Kasumi-1 (cell line): ENCODE measurements at regions not wholly inside any gene's neighbourhood (a gene's known extent, or its start where the extent isn't known, plus 50 kb on each side); places are given as distances from the start of the nearest gene placed in this dataset.

Experiments
- DNase-seq, 2 experiments: peaks; one replicate each; lab custom pipeline; 2025; lab: John Stamatoyannopoulos, UW

DNA sequence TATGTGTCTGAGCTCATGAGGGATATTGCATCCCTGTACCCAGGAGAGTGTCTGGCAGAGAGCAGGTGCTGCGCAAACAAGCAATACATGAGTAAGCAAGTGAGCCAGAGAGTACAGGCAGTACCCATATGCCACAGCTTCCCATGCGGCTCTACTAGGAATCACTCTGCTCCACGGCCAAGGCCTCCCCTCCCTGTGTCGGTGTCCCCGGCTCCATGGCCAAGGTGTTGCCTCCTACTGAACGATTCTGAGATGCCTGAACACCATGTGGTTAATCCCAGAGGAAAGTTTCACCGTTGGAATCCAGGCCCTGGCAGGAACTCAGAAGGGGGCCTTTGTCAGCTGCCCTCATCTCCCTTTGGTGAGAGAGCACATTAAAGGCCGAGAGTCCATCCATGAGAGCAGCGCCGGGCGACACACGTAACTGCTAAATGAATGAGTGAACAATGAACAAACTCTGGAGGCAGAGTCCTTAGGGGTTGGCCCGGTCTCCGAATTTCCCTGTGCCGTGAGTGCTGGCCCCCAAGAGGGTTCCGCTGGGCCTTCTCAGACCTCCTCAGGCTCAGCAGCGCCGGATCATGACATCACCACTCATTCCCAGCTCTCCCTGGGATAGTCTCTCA lies 136.0 kb upstream of the FAM20C start:
- no peak for DNase-seq

DNA sequence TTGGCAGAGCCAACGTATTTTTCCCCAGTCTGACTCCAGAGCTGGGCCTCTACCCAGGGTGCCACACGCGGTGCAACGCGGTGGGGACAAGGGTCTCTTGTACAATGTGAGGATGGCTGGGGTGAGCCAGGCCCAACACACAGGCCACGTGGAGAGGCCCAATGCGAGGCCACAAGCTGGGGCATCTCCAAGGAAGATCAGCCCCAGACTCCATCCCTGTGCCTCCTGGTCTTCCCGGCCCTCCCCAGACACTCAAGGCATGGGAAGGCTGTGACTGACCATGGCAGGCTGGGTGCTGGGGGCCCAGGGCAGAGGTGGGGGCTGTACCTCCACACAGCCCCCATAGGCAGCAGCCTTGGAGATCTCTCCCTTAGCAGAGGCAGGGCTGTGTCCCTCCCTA lies 135.3 kb upstream of the FAM20C start:
- DNase-seq = no peak

DNA sequence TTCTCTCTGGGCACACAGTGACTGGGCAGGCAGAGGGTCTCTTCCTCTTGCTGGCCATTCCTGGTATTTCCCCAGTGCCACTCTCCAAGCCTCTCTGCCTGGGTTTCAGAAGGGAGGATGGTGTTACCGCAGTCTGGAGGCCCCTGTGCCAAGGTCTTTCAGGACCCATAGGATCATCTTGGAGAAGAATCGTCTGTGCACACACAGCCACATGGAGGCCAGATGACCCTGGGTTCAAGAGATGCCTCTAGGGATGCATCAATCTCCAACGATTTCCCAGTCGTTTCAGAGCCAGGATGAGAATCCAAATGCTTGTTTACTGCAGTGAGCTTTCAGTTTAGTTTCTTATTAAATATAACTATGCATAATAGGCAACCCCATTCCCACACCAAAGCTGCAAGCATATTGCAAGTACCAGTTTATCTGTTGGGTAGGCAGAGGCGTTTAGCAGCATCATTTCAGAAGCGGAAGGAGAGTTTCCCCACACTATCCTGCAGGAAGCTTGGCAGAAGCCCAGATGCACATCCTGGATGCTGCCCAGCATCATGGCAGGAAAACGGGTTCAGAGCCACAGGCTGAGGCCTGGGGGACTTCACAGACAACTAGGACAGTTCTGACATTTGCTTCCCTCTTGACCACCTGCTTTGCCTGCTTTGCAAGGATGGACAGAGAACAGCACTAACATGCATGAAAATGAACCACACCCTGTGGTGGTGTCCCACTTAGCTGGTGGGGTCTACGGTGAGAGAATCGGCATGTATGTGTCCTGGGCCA lies 134.7 kb upstream of the FAM20C start:
- no peak for DNase-seq

DNA sequence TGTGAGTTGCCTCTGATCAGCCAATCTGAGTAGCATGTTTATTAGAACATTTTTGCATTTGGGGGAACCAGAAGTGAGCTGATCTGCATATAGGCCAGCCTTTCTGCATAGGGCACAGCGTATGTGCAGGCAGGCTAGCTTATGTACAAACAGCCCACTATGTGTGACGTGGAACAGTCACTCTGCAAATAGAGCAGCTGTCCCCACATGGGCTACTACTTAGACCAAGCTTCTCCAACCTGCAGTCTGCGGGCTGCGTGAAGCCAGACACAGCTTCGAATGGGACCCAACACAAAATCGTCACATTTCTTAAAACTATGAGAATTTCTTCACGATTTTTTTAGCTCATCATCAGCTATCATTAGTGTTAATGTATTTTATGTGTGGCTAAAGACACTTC lies 134.1 kb upstream of the FAM20C start:
- DNase-seq = no peak

DNA sequence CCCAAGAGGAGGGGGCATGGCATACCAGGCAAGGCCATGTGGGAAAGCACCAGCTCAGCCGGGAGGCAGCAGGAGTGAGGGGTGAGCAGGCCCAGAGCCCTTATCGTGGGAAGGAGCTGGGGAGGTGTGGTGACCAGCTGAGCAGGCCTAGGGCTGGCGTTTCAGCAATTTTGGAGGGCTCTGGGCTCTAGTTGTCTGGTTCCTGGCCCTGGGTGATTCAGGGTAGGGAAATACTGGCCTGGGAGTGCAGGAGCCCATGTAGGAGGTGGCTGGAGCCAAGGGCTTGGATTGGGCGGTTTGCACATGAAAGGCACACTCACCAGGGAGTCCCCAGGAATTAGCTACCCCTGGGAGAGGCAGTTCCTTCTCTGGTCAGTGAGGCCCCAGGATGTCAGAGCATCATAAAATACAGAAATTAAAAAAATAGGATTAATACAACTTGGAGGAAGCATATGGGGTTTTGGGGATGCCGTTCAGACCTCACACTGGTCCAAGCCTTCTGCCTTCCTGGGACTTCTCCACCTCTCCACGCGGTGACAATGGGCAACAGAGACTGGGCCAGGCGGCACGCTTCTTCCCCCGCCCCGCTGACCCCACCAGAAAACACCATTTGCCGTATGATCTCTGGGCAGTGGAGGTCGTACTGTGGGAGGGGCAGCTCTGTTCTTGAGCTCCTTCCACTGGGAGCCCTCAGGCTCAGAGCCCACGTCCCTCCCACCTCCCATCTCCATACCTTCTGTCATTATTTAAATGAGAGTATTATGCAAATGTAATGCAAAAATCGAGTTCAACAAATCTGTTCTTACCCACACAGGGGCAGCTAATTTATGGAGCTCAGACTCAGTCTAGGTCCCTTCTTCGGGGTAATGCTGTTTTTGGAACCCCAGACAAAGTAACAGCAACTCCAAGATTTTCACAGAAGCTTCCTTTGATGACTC lies 133.0 kb upstream of the FAM20C start:
- DNase-seq = no peak

DNA sequence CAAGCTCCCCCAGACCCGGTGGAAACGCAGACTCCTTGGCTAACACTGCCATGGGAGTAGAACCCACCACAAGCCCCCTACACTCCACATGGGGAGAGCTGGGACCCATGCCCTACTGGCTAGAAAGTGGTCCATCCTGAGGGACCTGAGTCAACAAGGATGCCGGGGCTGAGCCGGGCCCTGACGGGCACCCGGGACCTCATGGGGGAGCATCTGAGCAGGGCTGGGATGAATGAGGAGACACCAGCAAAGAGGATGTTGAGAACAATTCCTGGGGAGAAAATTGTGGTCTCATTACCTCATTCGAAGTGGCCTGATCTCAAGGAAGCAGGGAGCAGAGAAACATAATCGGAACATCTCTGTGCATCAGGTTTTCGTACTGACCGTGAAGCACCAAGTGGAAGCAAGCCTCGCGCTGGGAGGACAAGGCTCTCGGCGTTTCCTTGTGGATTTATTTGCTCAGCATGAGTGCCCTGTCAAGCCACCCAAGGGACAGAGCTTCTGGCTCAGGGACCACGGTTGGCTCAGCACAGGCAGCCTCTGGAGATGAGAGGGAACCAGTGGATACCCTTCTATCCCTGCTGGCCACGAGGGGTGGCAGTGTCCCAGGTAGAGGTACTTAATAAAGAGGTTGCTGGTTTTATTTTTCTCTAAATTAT lies 132.2 kb upstream of the FAM20C start:
- no peak for DNase-seq

DNA sequence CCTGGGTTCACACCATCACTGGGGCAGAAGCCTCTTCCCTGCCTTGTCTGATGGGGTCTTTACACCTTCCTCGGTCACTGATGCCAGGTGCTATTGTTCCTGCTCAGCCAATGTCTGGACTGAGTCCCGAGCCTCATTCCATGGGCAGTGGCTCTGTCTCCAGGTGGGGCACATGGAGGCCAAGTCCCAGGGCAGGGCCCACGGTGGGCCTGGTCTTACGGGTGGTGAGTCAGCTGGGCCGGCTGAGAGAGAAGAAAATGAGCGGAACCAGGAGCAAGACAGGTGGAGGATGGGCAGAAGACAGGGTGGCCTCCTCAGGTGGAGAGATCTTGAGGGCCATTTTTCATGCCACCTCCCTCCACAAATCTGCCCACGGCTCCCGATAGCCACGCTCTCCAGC lies 131.7 kb upstream of the FAM20C start:
- no peak for DNase-seq

DNA sequence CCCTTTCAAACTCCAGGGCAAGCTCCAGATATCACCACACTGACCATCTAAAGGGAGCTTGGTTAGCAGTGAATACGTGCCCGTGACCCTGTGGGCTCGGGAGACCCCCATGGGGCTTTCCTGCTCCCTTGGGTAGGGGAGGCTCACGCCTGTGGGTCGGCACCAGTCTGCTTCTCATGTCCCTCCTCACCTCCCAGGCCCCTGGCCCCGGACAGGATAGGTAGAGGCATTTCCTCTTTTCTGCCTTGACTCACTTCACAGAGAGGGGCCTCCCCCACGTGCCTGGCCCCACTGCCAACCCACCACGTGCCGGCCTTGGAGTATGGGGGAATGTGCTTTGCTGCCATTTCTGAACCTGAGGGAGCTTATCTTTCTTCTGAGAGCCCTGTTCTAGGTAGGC lies 131.3 kb upstream of the FAM20C start:
- DNase-seq = no peak

DNA sequence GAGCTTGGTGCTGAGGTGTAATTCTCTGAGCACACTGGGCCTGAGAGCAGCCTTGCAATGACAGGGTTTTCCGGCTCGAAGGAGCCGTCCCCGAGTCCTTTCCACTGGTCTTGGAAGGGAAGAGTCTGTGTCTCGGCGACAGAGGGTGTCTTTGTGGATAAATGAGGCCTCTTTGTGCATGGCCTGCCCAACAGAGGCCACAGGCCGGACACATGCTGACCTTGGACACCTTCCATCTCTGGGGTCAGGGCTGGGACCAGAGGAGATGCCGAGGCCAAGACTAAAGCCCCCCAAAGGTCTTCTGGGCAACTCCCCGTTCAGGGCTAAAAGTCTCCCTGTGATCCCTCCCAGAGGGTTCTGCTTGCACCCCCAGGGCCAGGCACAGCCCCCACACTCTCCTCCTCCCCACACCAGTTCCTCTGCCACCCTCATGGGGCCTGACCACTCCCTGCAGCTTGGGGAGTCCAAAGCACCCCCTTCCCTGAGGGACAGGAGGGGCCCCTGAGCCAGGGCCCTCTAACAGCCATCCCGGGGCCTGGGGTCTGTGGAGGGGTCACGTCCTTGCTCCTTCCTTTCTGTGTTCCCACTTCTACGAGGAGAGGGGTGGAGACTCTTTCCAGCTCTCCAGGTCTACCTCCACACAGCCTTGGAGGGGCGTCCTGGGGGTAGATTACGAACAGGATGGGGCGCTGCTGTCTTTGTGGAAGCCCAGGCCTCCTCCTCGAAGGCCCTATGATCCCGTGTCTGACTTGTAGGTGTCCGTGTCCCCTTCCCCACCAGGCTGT lies 130.6 kb upstream of the FAM20C start:
- DNase-seq = no peak

DNA sequence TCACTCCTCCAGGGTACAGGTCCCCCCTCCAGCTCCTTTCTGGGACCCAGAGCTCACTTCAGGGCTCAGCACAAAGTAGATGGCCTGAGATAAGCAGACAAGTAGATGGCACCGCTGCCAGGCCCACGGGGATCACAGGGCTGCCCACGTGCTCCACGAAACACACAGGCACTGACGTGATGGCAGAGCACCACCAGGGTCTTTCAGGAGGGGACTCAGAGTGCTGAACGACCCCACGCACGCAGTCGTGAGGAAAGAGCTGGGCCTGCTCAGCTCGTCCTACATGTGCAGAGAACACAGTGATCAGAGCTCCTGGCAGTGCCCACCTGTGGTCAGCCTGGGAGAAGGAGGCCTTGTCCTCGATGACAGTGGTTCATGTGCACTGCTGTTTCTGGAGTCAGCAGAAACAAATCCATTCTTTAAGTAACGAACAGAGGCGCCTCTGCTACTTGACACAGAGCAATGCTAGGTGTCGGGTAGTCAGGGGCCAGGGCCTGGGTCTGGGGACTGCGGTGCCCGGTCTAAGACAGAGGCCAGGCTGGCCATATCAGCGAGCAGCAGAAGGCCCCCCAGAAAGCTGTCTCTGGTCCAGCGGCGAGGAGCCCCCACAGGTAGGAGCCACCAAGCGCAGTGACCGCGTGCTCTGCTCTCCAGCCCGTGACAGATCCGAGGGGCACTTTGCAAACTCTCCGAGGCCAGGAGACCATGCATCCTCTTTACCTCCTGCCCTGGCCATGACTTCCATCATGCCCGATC lies 129.8 kb upstream of the FAM20C start:
- DNase-seq = no peak

DNA sequence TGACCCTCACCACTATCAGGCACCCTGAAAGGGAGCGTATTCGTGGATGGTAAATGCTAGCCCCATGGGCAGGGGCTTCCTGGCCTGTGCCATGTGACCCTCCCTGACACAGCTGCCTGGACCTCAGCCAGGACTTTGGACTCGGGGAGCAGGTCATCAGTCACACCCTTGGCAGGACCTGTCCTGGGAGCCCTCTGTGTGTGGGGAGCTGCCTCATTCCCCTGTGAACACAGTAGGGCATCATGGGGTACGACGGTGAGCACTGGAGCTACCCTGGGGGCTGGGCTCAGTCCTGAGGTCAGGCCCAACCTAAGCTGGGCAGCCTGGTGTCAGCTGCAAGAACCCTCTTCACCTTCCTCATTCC lies 129.3 kb upstream of the FAM20C start:
- no peak for DNase-seq

DNA sequence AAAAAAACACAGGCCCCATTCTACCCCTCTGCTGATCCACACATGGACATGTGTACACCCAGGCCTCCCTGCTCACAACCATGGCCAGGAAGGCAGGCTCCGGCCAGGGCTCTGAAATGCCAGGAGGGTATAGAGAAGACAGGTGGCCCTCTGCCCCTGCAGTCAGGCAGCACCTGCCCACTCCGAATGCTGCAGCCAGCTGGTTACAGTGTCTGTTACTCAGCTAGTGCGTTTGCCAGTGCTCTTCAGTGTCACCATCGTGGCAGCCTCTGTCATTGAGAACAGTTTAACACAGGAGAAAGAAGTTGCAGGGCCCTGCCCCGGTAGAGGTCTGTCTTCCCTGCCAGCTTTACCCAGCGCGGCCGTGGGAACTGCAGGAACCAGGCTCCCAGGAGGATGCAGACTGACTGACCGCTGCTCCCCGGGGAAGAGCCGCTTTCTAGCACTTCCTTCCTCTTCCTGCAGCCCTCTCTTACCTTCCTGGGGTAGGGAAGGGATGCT lies 128.8 kb upstream of the FAM20C start:
- DNase-seq = peak in 1 of 2 experiments; percentile 21

DNA sequence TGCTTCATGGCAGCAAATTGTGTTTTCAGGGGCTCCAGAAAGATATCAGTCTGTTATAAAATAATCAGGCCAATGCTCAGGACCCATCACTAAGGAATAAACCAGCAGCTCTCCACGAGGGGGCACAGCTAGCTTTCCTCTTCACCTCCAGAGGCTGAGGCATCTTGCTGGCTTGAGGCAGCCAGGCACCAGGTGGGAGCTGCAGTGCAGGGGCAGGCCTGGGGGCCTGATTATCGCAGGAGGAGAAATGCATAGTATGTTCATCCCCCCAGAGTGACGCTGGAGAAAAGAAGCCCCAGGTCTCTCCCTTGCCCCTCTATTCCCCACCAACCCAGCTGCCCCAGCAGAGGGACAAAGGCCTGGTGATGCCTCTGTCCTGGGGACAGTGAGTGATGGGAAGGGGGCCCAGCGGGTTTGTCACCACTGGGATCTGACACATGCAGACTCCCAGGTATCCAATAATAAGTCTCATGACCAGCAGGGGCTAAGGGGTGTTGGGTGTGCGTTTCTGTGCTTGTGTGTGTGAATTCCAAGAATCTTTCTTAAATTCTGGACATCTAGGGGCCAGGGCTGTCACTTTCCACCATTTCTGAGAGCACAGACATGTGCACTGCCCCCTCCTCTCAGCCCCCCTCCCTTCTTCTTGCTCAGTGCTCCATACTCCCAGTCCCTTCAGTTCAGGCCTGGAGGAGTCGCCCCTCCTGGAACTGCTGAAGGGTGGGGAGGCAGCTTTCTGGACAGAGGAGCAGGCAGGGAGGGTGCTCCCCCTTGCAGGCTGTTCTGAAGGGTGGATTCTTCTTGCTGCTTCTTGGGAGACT lies 128.1 kb upstream of the FAM20C start:
- peak; percentile 21 to 30 for DNase-seq

DNA sequence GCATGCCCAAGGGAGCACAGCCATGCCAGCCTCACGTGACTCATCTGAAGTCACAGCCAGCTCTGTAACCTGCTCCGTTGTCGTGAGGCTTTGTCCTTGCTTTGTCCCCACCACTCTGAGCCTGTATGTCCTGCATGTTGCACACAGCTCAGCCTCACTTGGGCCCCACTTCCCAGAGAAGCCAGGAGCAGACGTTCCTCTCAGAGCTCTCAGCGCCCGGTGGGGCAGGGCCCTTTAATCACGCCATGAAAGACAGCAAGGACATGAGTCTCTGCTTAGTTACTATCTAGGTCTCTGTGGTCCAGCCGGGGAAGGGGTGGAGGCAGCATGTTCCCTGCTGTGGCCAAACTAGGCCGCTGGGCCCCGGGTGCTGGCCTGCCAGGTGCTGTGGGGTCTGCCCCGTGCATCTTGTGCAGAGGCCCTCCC lies 127.4 kb upstream of the FAM20C start:
- no peak for DNase-seq

DNA sequence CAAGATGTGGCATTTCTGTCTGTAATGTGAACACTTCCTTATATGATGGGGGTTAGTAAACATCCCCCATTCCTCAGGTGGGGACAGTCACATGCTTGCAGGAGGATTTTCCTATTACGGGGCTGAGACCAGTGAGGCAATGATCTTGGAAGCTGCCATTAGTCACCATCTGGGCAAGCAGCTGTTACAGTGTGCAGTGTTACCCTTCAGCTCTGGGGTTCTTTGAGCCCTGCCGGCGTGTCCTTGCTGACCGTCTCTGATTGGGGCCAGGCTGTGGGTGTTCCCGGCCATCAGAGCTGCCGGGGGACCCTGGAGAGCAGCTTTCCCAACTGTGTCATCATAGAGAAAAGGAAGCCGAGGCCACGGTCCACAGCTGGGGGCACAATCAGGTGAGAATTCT lies 126.8 kb upstream of the FAM20C start:
- no peak for DNase-seq

DNA sequence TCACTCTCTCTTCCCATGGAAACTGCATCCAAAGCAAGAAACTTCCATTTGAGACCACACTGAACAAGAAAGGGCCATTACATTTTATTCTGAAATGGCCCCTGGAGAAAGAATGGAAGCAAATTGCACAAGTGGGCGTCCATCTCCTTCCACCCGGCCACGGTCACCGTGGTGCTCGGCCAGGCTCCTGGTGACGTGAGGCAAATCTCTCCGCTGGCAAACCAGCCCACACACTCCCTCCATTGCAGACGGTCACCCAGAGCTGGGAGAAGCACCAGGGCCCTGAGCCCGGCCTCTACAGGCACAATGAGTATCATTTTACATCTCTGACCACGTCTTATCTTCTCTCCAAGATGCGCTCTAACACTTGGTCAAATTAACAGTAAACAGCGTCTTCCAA lies 126.1 kb upstream of the FAM20C start:
- no peak for DNase-seq

DNA sequence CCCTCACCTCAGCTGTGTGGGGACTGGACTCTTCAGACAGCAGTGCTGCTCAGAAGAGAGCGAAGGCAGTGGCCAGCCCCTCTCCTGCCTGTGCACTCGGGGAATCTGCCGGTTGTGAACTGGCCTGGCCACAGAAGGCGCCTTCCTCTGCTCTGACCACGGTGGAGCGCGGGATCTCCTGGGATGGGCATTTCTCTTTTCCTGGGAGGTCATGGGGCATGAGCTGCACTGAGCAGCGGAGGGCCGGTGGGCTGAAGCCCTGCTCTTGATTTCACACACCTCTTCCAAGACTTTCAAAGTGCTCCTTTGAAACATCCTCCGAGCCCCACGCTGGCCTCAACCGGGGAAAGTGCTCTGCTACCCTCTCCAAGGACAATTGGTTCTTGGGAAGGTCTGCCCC lies 125.6 kb upstream of the FAM20C start:
- DNase-seq = no peak

DNA sequence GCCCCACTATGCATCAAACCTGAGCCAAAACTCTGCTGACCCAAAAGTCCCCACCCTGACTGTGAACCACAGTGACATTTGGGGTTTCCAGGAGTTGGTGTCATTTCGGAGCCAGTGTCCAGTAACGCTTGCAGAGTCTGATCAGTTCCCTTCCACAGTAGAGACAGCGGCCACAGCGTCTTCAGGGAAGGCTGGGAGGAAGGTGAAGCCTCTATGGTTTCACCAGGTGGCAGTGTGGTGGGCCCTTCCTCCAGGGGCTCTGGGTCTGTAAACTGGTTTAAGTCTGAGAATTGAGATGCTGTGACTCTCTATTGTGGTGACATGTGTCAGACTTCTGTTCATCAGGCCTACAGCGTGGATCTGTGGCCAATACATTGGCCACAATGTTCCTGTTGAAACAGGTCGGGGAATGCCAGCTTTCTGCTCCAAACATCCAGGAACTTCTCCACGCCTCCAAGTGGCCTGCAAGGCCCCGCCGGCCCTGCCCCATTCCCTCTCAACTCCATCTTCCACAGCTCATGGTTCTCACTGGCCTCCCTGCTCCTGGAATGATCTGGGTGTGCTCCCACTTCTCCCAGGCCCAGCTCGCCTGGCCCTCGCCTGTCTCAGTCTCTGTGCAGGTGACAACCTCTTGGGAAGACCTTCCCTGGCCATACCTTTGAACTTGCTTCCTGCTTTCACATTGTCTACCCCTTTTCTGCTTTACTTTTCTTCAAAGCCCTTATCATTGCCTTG lies 124.5 kb upstream of the FAM20C start:
- no peak for DNase-seq

DNA sequence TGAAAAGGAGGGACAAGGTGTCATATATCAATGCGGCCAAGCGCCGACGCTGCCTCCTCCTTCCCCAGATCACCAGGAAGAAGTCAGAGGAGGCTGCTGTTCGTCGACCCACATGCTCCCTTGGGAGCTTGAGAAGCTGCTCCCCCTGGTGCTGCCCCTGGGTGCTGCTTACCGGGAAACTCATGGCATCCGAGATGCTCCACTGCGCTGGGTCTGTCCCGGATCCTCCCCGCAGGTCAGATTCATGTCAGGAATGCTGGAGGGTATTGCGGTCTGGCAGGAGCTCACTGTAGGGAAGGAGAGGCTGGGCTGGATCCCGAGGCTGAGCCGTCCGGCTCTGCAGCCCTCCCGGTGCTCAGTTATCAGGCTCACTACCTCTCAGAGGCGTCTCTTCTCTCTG lies 123.7 kb upstream of the FAM20C start:
- DNase-seq = no peak
